ENCODE measurements at regions not wholly inside any gene's neighbourhood (a gene's known extent, or its start where the extent isn't known, plus 50 kb on each side); places are given as distances from the start of the nearest gene placed in this dataset.

GRCh38 chr16:48001324-48001895 lies 154.4 kb downstream of the ABCC12 start:
- H3K4me3 Mint-ChIP-seq (ENCODE audit: unreplicated experiment) = no peak overlapping the region
- no peak for DNase-seq (ENCODE audit: low spot score)
- H3K4me1 Mint-ChIP-seq (ENCODE audit: low read depth) = no peaks in the 10 kb centered on the region
- peaks cover 9% of the 10 kb centered on the region for H3K27me3 Mint-ChIP-seq (ENCODE audit: low read depth)
- H3K36me3 Mint-ChIP-seq (ENCODE audit: low read depth) = no peaks in the 10 kb centered on the region
- no peaks in the 10 kb centered on the region for H3K9me3 Mint-ChIP-seq (ENCODE audit: low read depth)
- H3K27ac Mint-ChIP-seq (ENCODE audit: unreplicated experiment) = no peak overlapping the region
- TF ChIP-seq, protein P1, sequence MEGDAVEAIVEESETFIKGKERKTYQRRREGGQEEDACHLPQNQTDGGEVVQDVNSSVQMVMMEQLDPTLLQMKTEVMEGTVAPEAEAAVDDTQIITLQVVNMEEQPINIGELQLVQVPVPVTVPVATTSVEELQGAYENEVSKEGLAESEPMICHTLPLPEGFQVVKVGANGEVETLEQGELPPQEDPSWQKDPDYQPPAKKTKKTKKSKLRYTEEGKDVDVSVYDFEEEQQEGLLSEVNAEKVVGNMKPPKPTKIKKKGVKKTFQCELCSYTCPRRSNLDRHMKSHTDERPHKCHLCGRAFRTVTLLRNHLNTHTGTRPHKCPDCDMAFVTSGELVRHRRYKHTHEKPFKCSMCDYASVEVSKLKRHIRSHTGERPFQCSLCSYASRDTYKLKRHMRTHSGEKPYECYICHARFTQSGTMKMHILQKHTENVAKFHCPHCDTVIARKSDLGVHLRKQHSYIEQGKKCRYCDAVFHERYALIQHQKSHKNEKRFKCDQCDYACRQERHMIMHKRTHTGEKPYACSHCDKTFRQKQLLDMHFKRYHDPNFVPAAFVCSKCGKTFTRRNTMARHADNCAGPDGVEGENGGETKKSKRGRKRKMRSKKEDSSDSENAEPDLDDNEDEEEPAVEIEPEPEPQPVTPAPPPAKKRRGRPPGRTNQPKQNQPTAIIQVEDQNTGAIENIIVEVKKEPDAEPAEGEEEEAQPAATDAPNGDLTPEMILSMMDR (IDR thresholded peaks at IDR 0.05) = no peak

DNA sequence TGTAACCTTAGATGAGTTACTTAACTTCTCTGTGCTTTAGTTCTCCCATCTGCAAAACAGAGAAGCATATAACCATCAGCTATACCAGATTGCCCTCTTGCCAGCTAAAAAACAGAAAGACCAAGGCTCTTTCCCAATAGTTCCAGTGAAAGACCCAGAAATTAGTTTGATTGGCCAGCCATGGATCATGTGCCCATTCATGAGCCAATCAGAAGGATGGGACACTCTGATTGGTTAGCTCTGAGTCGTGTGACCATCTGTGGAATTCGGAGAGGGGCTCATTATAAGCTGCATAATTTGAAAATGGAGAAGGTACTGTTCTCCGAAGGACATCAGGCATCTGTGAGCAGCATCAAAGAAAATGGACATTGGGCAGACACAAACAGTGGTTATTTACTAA lies 155.2 kb downstream of the ABCC12 start:
- DNase-seq (ENCODE audit: low spot score) = no peak
- Mint-ChIP-seq H3K9me3 (ENCODE audit: low read depth) (no peaks in the 10 kb centered on the region), H3K27ac (ENCODE audit: unreplicated experiment) (no peak overlapping the region), H3K4me1 (ENCODE audit: low read depth) (no peaks in the 10 kb centered on the region), H3K4me3 (ENCODE audit: unreplicated experiment) (no peak overlapping the region), H3K36me3 (ENCODE audit: low read depth) (no peaks in the 10 kb centered on the region), H3K27me3 (ENCODE audit: low read depth) (peaks cover 9% of the 10 kb centered on the region)
- TF ChIP-seq, protein P1 (IDR thresholded peaks at IDR 0.05) = no peak

DNA sequence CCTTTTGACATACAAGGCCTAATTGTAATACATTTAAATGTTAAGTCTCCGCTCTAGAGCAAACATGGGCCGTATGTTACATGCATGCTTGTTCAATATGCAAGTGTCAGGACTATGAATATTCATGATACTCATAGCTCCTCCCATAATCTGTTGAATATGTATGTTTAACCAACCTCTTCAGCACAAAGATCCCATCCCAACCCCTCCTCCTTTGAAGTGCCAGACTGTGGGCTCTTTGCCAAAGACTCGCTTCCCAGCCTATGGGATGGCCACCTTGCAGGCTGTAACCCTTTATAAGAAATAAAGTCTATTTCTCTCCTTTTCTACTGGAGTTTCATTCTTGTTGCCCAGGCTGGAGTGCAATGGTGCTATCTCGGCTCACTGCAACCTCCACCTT lies 156.2 kb downstream of the ABCC12 start:
- Mint-ChIP-seq H3K4me1 (ENCODE audit: low read depth) (no peaks in the 10 kb centered on the region), H3K4me3 (ENCODE audit: unreplicated experiment) (no peak overlapping the region), H3K36me3 (ENCODE audit: low read depth) (no peaks in the 10 kb centered on the region), H3K9me3 (ENCODE audit: low read depth) (no peaks in the 10 kb centered on the region), H3K27me3 (ENCODE audit: low read depth) (peaks cover 9% of the 10 kb centered on the region), H3K27ac (ENCODE audit: unreplicated experiment) (no peak overlapping the region)
- TF ChIP-seq, protein P1 (IDR thresholded peaks at IDR 0.05) = no peak
- DNase-seq (ENCODE audit: low spot score) = no peak

- Mint-ChIP-seq H3K27me3 (ENCODE audit: low read depth) (peaks cover 2% of the 10 kb centered on the region), H3K9me3 (ENCODE audit: low read depth) (peaks cover 9% of the 10 kb centered on the region), H3K4me1 (ENCODE audit: low read depth) (no peaks in the 10 kb centered on the region), H3K27ac (ENCODE audit: unreplicated experiment) (no peak overlapping the region), H3K36me3 (ENCODE audit: low read depth) (no peaks in the 10 kb centered on the region), H3K4me3 (ENCODE audit: unreplicated experiment) (no peak overlapping the region)
- TF ChIP-seq, protein P1 (IDR thresholded peaks at IDR 0.05) = no peak
- no peak for DNase-seq (ENCODE audit: low spot score)
Observed at GRCh38 chr16:47995354-47995753, 160.4 kb downstream of the ABCC12 start.

DNA sequence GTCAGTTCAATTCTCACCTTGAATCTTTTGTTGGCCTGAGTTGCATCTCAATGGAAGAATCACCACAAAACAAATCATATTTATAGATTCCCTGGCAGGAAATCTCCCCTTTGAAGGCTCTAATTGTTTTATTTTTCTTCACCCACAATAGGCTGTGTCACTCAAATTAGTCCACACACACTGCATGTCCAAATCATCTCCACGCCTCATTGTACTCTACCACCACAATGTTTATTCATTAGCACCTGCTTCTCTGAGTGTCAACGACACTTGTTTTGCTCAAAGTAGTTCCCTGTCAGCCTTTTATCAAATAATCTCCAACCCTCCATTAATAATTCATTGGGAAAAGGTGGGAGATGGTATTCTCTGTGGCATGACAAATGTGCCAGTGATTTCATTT lies 164.3 kb downstream of the ABCC12 start:
- H3K27ac Mint-ChIP-seq (ENCODE audit: unreplicated experiment) = no peak overlapping the region
- DNase-seq (ENCODE audit: low spot score) = no peak
- H3K27me3 Mint-ChIP-seq (ENCODE audit: low read depth) = peaks cover 10% of the 10 kb centered on the region
- H3K4me1 Mint-ChIP-seq (ENCODE audit: low read depth) = no peaks in the 10 kb centered on the region
- no peaks in the 10 kb centered on the region for H3K36me3 Mint-ChIP-seq (ENCODE audit: low read depth)
- no peak overlapping the region for H3K4me3 Mint-ChIP-seq (ENCODE audit: unreplicated experiment)
- TF ChIP-seq, protein P1 (IDR thresholded peaks at IDR 0.05) = no peak
- H3K9me3 Mint-ChIP-seq (ENCODE audit: low read depth) = peaks cover 16% of the 10 kb centered on the region
